GM18502 (cell line): ENCODE measurements at regions not wholly inside any gene's neighbourhood (a gene's known extent, or its start where the extent isn't known, plus 50 kb on each side); places are given as distances from the start of the nearest gene placed in this dataset.
"Not testable (repeated sequence)": the region's sequence is repeated elsewhere in the genome, so short reads cannot be mapped to it uniquely, and the experiment has no call there.

Source experiments
- ATAC-seq: cut with Tn5 transposase; IDR thresholded peaks from one replicate; pipeline ENCODE4 v1.9.1; 2021; ENCODE audit warnings: mild to moderate bottlenecking; ENCODE audit not compliant: unreplicated experiment, poor library complexity

DNA sequence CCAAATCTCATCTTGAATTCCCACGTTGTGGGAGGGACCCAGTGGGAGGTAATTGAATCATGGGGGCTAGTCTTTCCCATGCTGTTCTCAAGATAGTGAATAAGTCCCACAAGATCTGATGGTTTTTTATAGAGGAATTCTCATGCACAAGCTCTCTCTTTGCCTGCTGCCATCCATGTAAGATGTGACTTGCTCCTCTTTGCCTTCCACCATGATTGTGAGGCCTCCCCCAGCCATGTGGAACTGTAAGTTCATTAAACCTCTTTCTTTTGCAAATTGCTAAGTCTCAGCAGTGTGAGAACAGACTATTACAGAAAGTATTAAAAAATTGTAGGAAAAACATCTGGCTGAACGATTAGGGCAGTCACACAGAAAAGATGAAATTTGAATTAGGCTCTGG is 921.8 kb downstream of the MCTP2 start:
- not testable (repeated sequence) for ATAC-seq

- ATAC-seq: no peak
These were observed 929.0 kb downstream of the MCTP2 start for GRCh38 chr15:95160316-95160715.

GRCh38 chr15:95162069-95162468 is 930.7 kb downstream of the MCTP2 start:
- ATAC-seq: no peak

GRCh38 chr15:95162531-95162930 is 931.2 kb downstream of the MCTP2 start:
- ATAC-seq: no peak

GRCh38 chr15:95162967-95163531 is 931.7 kb downstream of the MCTP2 start:
- no peak for ATAC-seq

GRCh38 chr15:95168152-95168551 is 936.8 kb downstream of the MCTP2 start:
- no peak for ATAC-seq

- no peak for ATAC-seq
These were observed 937.6 kb downstream of the MCTP2 start for GRCh38 chr15:95168951-95169431.

GRCh38 chr15:95169541-95170459 is 938.4 kb downstream of the MCTP2 start:
- no peak for ATAC-seq

DNA sequence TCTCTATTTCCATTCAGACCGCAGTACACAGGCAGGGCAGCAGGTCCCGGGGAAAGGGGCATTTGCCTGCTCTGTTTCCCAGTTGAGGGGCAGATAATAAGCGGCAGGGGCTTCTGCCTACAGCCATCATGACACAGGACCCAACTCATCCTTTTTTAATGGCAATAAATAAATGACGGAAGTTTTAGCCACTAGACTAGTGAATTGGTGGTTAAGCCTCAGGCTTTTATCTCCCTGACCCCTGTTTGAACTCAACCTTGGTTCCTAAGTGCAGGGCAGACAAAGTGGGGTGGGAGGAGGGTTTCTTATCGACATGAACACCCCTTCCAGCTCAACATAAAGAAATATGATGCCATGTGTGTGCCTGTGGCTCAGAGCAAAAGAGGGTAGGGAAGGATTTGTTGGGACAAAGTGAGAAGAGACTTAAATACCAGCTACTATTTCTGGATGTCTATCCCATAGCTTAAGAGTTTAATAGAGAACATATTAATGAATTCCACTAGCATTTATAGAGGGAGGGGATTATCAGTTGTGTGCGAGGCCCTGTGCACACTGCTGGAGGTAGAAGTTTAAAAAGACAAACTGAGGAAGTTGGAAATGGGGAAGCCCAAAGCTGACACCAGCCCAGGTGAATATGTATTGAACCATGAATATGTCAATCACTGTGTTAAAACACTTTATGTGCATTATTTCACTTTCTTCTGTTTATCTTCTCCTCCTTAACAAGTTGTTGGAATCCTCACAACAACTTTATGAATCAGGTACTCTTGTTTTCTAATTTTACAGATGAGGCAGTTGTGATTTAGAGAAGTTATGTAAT is 939.4 kb downstream of the MCTP2 start:
- no peak for ATAC-seq

GRCh38 chr15:95171564-95171963 is 940.2 kb downstream of the MCTP2 start:
- no peak for ATAC-seq

GRCh38 chr15:95174301-95175259 is 943.2 kb downstream of the MCTP2 start:
- no peak for ATAC-seq

DNA sequence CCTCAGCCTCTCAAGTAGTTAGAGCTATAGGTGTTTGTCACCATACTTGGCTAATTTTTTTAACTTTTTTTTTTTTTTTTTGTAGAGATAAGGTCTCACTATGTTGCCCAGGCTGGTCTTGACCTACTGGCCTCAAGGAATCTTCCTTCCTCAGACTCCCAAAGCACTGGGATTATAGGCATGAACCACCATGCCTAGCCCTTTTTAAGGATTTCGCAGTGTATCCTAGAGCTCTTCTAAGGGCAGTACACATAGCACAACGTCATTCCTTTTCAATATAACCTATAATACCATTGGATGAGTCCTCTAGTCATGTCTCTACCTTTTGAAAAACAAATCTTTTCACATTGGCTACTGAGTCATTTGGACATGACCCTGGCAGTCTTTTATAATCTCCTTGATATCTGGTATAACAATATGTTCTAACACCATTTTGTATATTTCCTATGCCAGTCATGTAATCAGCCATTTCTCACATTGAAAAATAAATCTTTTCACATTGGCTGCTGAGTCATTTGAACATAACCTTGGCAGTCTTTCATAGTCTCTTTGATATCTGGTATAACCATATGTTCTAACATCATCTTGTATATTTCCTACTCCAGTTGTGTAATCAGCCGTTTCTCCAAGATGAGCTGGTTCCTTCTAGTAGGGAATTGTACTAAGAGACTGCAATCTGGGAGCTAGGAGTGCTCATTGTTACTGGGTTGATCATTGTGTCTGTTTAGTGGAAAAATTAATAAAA is 944.7 kb downstream of the MCTP2 start:
- no peak for ATAC-seq

GRCh38 chr15:95176794-95177577 is 945.6 kb downstream of the MCTP2 start:
- no peak for ATAC-seq

DNA sequence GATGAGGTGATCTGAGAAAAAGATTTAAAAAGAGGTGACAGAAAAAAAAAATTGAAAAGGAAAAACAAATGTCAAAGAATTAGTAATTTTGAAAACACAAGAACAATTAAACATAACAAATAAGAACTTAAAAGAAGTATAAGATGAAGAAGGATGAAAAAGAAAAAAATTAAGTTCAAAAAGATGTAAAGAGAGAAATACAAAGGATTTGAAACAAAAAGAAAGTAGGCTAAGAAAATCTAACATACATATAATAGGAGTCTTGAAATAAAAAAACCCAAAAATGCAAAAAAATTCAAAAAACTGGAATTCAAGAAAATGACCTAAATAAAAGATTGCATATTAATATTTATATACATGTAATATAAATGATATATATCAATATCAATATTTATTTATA is 949.2 kb downstream of the MCTP2 start:
- ATAC-seq: no peak

DNA sequence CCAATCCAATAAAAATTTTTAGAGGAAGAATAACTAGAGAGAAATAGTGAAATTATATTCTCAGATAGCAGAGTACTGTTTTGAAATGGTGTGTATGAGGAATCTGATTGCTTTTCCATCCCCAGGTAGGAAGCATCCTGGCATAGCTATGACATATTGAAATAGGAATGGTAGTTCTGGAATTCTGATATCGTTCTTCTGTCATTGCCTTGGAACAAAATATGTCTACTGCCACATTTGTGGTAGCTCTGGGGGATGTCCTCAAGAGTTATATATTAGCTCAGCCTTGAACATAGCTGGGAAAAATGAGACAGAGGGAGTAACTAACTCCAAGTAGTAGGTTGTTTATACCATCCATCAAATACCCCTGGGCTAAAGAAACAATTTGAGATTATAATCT is 950.7 kb downstream of the MCTP2 start:
- ATAC-seq: no peak

DNA sequence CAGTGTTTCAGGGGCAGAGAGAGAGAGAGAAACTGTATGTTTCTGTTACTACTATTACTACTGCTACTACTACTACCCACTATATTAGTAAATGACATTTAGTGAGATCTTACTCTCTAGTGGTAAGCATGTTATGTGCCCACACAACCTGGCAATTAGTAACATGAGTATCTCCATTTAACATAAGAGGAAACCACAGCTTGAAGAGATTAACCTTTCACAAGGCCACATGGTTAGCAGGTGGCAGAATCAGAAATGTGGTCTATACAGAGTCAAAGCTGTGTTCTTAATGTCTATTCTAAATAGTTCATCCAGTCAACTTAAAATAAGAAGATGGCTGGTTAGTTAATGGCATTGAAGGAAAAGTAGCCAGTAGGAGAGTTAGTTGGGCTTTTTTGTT is 961.6 kb downstream of the MCTP2 start:
- no peak for ATAC-seq

DNA sequence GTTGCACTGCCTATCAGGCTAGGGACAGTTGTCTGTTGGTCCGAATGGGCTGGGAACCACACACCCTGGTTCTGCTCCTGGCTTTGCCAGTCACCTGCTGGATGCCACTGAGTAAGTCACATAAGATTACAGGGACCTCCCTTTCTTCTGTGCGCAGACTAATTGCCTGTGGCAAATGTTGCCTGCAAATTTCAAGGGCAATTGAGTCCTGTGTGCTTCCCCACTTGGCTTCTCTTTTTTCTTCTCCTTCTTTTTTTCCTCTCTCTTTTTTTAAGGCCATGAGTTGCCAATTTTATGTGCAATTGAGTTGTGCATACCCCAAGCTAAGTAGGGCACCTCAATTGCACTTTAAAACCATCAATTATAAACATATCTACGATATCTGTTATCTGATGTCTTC is 963.4 kb downstream of the MCTP2 start:
- no peak for ATAC-seq

- no peak for ATAC-seq
These were observed 965.0 kb downstream of the MCTP2 start for GRCh38 chr15:95196176-95196915.
